HG02885 (cell line): ENCODE measurements at regions not wholly inside any gene's neighbourhood (a gene's known extent, or its start where the extent isn't known, plus 50 kb on each side); places are given as distances from the start of the nearest gene placed in this dataset.
A peak's percentile ranks its signal among the peaks of the same experiment; 100 is the strongest.
"Not testable (repeated sequence)": the region's sequence is repeated elsewhere in the genome, so short reads cannot be mapped to it uniquely, and the experiment has no call there.

Experiments
- ATAC-seq: cut with Tn5 transposase; IDR thresholded peaks from one replicate; pipeline ENCODE4 v1.9.1; 2021; ENCODE audit warnings: mild to moderate bottlenecking; ENCODE audit not compliant: unreplicated experiment, poor library complexity

GRCh38 chr15:55126111-55126510 is 70.6 kb downstream of the RSL24D1 start:
- ATAC-seq = no peak

GRCh38 chr15:55124616-55125015 is 72.1 kb downstream of the RSL24D1 start:
- no peak for ATAC-seq

- ATAC-seq = no peak
Measured at GRCh38 chr15:55118344-55118870, 78.3 kb downstream of the RSL24D1 start.

- ATAC-seq = no peak
Measured at GRCh38 chr15:55116636-55117035, 80.1 kb downstream of the RSL24D1 start.

- no peak for ATAC-seq
Measured at GRCh38 chr15:55113736-55114135, 83.0 kb downstream of the RSL24D1 start.

GRCh38 chr15:55112706-55113105 is 84.0 kb downstream of the RSL24D1 start:
- no peak for ATAC-seq

- no peak for ATAC-seq
Measured at GRCh38 chr15:55110446-55110845, 86.3 kb downstream of the RSL24D1 start.

GRCh38 chr15:55108858-55109518 is 87.8 kb downstream of the RSL24D1 start:
- ATAC-seq = peak; percentile 83

GRCh38 chr15:55108448-55108847 is 88.3 kb downstream of the RSL24D1 start:
- ATAC-seq = no peak

- ATAC-seq = no peak
Measured at GRCh38 chr15:55106155-55106554, 90.6 kb downstream of the RSL24D1 start.

GRCh38 chr15:55094136-55094535 is 102.6 kb downstream of the RSL24D1 start:
- ATAC-seq = no peak

- no peak for ATAC-seq
Measured at GRCh38 chr15:55088207-55088606, 108.5 kb downstream of the RSL24D1 start.

GRCh38 chr15:55084673-55085072 is 112.1 kb downstream of the RSL24D1 start:
- no peak for ATAC-seq

- ATAC-seq = no peak
Measured at GRCh38 chr15:55084216-55084615, 112.5 kb downstream of the RSL24D1 start.

GRCh38 chr15:55077052-55077451 is 119.7 kb downstream of the RSL24D1 start:
- not testable (repeated sequence) for ATAC-seq

- ATAC-seq = no peak
Measured at GRCh38 chr15:55074431-55074830, 122.3 kb downstream of the RSL24D1 start.

GRCh38 chr15:55063970-55064369 is 132.8 kb downstream of the RSL24D1 start:
- ATAC-seq = not testable (repeated sequence)

- ATAC-seq = no peak
Measured at GRCh38 chr15:55060836-55061235, 135.9 kb downstream of the RSL24D1 start.

- ATAC-seq = no peak
Measured at GRCh38 chr15:55056500-55056899, 140.2 kb downstream of the RSL24D1 start.

GRCh38 chr15:55044162-55044561 is 152.6 kb downstream of the RSL24D1 start:
- ATAC-seq = no peak

GRCh38 chr15:55037071-55037470 is 159.7 kb downstream of the RSL24D1 start:
- no peak for ATAC-seq

- no peak for ATAC-seq
Measured at GRCh38 chr15:55035749-55036148, 161.0 kb downstream of the RSL24D1 start.
